NCI-H1417 treated with DMSO at 0.1 percent for 48 hours (cell line): ENCODE measurements at regions not wholly inside any gene's neighbourhood (a gene's known extent, or its start where the extent isn't known, plus 50 kb on each side); places are given as distances from the start of the nearest gene placed in this dataset.
"Not testable (repeated sequence)": the region's sequence is repeated elsewhere in the genome, so short reads cannot be mapped to it uniquely, and the experiment has no call there.

Experiments
- DNase-seq: peaks from one replicate; lab custom pipeline; 2025; lab: John Stamatoyannopoulos, UW

DNA sequence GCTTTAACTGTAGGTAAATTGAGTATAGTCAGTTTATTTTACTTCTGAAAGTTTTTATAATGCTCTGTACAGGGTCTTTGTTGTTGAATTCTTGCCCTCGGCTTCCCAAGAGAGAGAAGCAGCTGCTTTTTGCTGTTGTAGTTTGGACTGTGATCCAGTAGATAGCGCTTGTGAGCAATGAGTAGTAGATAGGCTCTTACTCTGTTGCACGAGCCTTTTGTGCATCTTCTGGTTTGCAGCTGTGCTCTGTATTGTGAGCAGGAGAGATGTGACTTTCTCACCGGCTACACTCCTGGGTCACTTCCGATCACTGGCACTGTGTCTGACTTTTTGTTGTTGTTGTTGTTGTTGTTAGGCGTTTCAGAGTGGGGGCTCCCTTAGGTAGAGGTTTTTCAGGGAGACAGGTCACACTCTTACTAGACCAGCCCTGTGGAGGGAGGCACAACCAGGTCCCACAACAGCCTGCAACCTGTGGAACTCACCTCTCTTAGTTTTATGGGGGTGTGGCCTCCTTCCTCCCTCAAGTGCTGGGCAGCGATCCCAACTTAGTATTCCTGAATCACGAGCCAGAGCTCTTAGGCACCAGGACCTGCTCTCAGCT lies 822.1 kb upstream of the GALNTL6 start:
- DNase-seq = peak; percentile 7

DNA sequence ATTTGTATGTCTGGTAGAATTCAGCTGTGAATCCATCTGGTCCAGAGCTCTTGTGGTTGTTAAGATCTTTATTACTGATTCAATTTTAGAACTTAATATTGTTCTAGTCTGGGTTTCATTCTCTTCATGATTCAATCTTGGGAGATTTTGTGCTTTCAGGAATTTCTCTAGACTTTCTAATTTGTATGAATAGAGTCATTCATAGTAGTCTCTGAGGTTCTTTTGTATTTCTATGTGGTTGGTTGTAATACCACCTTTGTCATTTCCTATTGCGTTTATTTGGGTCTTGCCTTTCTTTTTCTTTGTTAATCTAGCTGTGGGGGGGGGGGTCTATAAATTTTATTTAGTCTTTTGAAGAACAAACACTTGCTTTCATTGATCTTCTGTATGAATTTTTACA lies 824.8 kb upstream of the GALNTL6 start:
- DNase-seq = no peak

DNA sequence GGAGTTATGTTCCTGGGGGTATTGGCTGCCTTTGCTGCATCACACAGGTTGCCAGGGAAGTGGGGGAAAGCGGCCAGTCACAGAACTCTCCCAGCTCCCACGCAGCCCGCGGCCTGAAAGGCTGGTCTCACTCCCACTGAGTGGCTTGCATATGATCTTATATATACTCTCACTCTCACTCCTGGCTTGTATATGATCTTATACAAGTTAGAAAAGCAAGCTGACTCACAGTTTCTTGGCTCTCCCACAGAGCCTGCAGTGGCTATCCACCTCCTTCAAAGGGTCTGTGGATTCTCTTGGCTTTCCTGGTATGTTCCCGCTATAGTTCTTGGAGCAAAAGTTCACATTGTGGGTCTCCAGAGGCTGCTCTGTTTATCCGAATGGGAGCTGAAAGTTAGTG lies 833.5 kb upstream of the GALNTL6 start:
- DNase-seq = no peak

DNA sequence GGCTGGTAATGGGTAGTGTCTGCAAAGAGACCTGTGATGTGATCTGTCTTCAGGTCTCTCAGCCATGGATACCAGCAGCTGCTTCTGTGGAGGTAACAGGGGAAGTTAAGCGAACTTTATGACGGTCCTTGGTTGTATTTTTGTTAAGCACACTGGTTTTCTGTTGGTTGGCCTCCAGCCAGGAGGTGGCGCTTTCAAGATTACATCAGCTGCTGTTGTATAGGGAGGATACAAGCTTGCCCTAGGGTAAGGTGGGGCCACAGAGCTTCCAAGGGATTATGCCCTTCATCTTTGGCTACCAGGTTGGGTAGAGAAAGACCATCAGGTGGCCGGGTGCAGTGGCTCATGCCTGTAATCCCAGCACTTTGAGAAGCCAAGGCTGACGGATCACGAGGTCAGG lies 834.2 kb upstream of the GALNTL6 start:
- DNase-seq = no peak

DNA sequence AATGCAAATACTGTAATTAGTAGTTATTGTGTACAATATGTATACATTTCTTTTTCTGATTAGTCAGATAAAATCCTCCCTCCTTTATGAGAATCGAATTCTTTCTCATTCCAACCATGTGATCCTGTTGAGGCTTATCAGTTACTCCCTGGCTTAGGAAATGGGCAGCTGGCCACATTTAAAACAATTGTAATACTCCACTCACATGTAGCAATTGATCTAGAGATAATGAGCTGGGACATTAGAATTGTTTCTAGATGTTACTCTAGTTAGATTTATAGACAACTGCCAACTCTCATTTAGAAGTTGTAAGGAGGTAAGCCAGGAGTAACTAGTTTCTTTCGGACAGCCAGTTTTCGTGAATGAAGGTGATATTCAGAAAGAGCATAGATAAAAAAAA lies 859.3 kb upstream of the AADAT start:
- no peak for DNase-seq

DNA sequence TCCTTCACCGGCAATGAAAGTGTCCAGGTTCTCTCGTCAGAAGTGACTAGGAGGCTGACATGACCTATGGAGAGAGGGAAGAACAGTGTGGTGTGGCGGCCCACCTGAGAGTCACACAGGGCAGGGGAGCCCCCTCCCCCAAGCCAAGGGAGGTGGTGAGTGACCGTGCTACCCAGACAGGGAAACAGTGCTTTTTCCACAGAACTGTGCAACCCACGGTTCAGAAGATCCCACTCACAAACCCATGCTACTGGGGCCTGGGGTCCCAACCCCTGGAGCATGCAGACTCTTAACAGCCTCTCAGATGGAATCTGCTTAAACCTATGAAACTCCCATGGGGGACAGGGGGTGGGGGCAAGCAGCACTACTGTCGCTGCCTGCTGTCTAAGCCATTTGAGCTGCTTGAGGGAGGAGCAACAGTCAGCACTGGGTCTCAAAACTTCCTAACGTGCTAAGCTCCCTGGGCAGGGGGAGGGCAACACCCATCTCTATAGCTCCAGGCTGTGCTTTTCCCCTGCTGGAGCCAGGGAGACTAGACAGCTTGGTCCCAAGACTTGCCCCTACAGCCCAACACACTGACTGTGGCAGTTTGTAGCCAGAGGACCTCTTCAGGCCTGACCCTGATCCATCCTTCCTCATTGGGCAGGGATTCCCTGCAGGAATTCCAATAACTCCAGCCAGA lies 850.4 kb upstream of the AADAT start:
- DNase-seq = no peak

DNA sequence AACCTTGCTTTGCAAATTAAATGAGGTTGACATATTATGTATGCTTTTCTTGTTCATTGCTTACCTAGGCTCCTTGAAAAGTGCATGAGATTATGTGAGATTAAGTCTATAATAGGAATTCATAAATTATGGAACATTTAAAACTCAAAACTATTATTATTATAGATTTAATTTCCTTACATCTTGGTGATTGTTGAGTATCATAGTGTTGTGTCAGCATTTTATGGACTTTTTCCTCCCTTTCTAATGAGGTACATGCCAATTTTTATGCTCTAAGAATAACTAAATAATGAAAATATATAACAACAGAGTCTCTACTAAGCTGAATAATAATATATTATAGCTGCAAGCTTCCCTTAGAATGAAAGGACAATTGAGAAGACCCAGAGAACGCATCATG lies 848.8 kb upstream of the AADAT start:
- no peak for DNase-seq

DNA sequence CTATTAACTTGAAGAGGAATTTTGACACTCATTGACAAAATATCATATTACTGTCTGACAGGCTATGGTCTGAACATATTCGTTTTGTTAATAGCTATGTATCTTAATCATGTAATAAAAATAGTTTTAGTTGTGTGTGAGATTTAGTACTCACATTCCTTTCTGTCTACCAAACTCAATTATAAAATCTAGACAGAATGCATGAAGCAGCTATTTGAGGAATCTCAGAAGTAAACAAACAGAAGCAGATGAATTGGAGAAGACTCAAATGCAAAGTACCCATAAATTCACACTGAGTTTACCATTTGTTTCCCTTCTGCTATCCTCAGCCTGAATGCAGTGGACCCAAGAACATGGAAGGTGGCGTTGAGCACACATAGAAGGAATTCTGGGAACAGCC lies 841.6 kb upstream of the AADAT start:
- DNase-seq = no peak

DNA sequence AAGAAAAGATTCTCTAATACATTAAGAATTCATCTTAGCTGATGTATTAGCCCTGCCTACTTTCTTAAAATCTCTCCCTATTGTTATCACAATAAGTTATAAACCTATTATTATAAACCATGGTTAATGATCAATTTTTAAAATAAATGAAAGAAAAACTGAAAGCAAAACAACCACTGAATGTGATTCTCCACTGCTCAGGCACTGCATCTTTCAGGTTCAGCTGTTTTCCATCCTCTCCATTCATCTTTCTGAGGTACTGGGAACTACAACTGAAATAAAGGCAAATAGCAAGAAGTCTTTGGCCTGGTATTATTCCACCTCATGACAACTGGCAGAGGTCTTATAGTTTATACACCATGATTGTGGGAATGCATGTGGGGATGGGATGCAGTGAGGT lies 798.9 kb upstream of the AADAT start:
- DNase-seq = no peak

DNA sequence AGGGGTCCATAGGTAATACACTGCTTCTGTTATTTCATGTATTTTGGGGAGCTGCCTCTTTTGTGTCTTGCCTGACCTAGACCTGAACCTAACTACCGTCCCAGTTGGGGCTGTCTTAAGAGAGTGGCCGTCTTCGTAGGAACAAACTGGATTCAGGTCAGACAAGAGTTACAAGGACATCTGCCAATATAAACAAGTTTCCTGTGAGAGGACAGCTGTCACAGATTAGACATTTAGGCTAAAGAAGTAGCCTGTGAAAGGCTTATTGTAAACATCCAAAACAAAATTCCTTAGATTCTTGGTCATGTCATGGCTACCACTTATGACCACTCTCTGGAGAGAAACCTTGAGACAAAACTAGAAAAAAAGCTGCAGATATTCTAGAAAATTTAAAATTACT lies 797.6 kb upstream of the AADAT start:
- no peak for DNase-seq

DNA sequence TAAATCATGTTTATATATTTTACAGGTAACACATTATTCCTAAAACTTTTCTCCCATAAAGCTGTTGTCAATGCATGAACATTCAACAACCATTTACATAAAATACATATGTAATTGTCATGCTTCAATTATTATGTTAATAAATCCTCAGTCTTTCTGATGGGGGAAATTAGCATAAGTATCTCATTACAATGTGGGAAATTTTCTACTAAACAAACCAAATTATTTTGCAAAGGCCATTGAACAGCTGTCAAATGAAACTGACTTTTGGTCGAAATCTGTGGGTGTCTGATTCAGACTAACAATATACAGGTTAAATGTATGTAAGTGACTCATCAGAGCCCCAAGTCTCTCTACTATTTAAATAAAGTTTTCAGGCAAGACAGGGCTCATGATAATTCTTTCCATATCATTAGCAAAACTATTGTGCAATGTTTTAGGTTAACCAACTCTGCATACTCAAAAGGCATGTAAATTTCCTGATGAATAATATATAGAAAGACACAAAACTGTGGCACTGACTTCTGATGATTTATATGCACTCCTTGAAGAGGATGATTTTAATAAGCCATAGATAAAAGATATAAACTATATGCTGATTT lies 795.3 kb upstream of the AADAT start:
- no peak for DNase-seq

DNA sequence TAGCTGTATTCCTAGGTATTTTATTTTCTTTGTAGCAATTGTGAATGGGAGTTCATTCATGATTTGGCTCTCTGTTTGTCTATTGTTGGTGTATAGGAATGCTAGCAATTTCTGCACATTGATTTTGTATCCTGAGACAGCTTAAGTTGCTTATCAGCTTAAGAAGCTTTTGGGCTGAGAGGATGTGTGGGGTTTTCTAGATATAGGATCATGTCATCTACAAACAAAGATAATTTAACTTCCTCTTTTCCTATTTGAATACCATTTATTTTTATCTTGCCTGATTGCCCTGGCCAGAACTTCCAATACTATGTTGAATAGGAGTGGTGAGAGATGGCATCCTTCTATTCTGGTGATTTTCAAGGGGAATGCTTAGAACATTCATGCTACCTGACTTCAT lies 791.9 kb upstream of the AADAT start:
- not testable (repeated sequence) for DNase-seq

DNA sequence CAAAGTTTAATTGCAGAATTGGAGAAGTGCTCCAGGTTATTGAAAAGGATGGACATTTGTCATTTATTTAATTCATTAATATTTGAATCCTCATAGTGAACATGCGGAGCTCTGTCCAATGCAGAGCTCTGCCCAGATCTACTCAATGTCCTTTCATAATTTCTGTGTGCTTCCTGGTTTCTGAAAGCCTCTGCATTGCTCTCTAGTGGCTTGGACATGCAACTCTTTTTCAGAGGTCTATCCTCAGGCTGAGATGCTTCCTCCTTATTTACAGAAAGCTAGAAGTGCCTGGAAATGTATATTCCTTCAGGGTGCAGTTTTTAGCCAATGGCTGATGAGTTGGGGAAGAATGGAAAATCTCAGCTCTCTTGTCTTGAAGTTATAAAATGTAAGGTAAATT lies 786.1 kb upstream of the AADAT start:
- no peak for DNase-seq

DNA sequence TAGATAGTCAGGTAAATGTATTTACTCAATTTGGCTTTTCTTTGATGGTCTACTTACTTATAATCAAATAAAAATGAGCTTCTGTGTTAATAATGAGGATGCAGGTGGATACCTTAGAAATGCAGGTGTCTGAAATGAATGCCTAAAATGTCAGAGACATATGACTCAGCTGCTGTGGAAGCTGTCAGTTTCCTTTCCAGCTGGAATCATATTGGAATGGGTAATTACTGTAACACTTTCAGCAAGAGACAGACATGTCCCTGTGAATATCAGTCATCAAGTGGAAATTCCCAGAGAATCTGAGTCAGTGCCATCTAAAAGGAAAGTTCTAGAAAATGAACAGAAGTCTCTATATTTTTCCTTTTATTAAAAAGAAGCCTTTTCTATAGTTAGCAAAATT lies 783.0 kb upstream of the AADAT start:
- no peak for DNase-seq

DNA sequence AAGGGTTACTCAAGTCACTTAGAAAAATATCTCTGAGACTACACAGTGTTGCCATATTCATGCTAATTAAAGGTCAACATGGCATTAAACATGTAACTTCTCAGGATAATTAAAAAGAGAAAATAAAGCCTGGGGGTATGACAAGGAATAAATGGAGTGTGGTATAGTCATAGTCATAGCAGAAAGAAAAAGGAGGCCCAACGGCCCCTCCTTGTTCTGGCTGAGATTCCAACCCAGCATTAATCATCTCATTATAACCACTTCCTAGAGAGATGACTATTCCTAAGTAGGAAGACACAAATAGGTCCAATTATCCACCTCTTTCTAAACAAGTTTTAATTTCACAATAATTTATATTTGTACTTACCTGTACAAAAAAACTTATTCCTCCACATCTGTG lies 778.4 kb upstream of the AADAT start:
- DNase-seq = no peak

DNA sequence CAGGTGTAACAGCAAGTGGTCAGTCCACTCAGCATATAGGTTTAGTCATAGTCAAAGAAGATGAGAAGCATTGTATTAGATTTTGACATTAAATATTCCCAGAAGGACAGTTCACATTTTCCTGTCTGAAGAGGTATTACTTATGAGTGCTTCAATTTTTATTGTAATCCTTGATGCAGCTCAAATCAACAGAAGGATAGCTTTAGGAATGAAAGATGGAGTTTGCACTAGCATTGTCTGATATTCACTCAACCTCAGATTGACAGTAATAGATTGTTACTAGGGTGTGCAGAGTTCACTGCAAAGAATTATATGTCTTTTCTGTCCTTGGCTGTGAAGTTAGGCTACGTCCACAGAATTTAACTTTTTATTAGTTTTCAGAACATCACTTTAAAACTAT lies 764.3 kb upstream of the AADAT start:
- no peak for DNase-seq

DNA sequence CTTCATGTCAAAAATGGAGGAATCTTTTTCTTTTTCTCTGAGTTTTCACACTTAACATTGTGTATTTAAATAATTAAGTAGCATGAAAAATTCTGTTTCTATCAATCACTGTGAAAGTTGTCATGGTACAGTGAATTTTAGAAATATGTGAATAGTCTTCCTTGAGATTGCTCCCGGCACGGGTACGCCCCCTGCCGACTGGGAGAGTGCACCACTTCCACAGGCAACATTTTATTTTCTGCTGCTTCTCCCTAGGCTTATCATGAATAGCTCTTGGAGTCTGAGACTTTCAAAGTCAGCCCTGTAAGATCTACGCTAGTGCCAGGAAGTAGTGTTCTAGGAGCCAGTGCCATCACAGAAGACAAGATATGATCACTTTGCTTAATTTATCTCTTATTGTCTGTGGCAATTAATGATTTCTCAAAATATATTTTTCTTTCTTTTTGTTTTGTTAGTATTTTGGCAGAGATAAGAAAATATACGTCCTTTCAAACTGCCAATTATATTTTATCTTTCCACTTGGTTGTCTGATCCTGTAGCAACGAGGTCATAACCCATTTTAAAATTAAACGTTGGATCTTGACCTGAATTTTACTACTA lies 763.8 kb upstream of the AADAT start:
- DNase-seq = no peak

DNA sequence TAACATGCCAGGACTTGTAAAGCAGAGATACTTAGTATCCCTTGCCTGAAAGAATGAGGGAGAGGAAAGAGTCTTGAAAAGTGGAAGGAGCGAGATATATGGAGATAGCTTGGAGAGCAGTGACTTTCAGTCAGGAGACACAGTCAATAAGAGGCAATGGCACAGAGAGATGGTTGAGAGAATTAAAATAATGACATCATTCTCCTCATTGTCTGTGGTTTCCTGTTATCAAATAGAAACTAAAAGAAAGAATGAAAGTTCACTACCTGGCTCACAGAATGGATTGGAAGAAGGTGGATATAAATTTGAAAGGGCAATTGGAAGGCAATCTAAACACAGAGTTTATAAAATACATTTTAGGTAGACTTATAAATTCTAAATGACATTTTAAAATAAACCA lies 760.2 kb upstream of the AADAT start:
- DNase-seq = no peak

DNA sequence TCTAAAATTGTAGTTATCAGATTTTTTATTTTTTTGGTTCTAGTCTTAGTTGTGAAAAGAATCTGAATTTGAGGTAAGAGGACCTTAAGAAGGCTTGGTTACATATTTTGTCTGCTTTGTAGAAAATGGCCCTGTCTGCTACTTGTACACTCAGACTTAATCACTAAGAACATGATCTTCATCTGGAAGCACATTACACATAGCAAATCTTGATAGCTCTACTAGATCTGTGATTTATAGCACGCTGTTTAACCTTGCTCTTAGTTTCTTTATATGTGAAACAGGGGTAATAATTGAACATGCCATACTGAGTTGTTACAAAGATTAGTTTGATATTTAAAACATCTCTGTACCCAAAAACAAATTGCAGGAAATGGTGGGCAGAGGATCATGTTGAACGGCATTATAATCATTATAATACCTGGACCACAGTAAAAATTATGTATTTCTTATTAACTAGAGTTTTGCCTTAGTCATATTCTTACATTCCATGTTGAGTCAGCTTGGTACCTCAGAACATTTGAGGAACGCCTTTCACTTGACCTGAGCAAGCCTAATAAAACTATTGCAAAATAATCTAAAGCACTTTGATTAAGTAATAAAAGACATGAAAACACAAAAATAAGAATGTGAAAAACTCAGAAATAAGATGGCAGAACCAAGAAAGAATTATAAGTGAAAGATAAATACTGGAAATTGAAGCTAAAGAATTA lies 738.0 kb upstream of the AADAT start:
- no peak for DNase-seq

DNA sequence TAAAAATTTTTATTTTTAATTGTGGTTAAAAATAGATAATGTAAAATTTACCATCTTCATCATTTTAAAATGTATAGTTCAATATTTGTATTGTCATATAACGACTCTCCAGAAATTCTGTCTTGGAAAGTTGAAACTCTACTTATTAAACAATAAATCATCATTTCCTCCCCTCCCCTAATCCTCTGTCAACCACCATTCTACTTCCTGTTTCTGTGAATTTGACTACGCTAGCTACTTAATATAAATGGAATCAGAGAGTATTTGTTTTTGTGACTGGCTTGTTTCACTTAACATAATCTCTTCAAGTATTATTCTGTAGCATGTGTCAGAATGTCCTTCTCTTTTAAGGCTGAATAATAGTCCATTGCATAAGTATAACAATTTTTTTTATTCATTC lies 729.0 kb upstream of the AADAT start:
- DNase-seq = no peak

DNA sequence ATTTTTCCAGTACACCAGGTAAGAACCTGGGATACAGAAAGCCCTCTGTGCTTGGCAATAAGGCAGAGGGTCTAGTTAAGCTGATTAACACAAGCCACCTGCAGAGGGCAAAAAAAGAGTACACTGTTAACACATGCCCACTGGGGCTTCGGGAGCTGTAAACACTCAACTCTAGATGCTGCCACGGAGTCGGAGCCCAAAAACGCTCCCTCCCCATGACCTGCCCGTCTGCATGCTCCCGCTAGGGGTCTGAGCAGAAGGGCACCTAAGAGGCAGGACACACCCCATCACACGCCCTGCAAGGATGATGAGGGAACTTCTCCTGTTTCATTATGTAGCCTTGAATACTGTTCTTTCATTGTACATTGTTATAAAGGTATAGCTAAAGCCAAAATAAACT lies 715.6 kb upstream of the AADAT start:
- no peak for DNase-seq

DNA sequence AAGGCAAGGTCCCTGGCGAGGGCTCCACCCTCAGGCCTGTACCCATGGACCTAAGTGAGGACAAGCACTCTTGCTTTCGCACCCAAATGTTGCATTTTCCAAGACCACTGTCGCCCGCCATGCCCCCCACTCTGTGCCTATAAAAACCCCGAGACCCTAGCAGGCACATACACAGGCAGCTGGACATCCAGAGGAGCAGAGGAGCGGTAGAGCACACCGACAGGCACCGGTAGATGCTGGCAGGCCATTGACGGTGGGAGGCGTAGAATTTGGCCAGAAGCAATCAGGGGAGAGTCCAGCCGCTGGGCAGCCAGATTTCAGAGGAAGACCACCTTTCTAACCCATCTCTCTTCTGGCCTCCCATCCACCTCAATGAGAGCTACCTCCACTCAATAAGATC lies 715.2 kb upstream of the AADAT start:
- no peak for DNase-seq

DNA sequence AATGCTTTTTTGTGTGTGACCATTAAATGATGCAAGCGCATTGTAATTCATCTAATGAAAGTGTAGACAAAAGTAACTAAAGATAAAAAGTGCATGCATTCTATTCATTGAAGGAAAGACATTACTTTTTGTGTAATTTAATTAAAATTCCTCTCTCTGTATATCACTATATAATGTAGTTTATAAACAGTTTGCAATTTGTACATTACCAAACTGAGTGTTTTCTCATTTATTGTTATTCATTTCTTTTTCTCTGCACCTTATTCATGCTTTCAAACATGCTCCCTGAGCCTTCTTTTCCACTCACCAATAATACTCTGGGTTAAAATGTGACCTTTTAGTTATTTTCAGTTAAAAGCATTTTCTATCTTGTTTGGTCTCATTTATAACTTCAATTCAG lies 713.7 kb upstream of the AADAT start:
- DNase-seq = no peak
